ENCODE measurements at regions not wholly inside any gene's neighbourhood (a gene's known extent, or its start where the extent isn't known, plus 50 kb on each side); places are given as distances from the start of the nearest gene placed in this dataset.

- Histone ChIP-seq H3K36me3 (no peaks in the 10 kb centered on the region), H3K4me3 (ENCODE audit: low read depth in 1 of 2, low read length in 1 of 2) (no peak overlapping the region), H3K4me1 (ENCODE audit: control insufficient read depth in 1 of 2, insufficient read depth in 1 of 2, low read depth in 1 of 2, low read length in 1 of 2) (no peaks in the 10 kb centered on the region), H3K27ac (no peak overlapping the region), H3K27me3 (no peaks in the 10 kb centered on the region), H3K9me3 (no peaks in the 10 kb centered on the region)
- TF ChIP-seq, protein P1, sequence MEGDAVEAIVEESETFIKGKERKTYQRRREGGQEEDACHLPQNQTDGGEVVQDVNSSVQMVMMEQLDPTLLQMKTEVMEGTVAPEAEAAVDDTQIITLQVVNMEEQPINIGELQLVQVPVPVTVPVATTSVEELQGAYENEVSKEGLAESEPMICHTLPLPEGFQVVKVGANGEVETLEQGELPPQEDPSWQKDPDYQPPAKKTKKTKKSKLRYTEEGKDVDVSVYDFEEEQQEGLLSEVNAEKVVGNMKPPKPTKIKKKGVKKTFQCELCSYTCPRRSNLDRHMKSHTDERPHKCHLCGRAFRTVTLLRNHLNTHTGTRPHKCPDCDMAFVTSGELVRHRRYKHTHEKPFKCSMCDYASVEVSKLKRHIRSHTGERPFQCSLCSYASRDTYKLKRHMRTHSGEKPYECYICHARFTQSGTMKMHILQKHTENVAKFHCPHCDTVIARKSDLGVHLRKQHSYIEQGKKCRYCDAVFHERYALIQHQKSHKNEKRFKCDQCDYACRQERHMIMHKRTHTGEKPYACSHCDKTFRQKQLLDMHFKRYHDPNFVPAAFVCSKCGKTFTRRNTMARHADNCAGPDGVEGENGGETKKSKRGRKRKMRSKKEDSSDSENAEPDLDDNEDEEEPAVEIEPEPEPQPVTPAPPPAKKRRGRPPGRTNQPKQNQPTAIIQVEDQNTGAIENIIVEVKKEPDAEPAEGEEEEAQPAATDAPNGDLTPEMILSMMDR (IDR thresholded peaks at IDR 0.05): no peak
Measured at GRCh38 chr6:147820520-147820919, 312.0 kb downstream of the SAMD5 start.

DNA sequence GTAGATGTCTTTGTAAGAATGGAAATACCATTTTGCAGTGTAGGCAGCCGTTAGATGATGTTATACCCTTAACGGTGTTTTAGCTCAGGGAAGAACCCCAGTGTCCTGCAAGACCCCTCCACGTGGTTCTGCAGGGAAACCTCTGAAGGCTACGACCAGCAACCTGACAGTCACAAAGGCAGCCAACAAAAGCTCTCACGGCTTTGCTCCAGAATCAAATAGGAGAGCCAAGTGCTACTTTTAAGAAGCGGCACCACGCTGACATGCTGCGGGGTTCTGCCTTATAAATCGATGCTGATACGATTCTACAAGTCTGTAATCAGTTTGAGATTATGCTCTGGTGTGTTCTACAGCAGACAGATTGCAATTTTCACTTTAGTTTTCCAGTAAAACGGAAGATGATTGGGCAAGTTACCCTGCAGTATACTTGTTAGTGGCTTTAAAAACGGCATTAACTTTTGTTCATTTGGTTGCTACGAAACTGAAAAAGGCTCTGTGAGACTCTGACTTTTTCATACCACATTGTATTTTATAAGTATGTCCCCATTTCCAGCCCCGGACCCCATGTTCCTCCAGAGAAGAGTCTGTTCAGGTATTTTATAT lies 312.9 kb downstream of the SAMD5 start:
- Histone ChIP-seq H3K4me3 (ENCODE audit: low read depth in 1 of 2, low read length in 1 of 2) (no peak overlapping the region), H3K4me1 (ENCODE audit: control insufficient read depth in 1 of 2, insufficient read depth in 1 of 2, low read depth in 1 of 2, low read length in 1 of 2) (no peaks in the 10 kb centered on the region), H3K9me3 (no peaks in the 10 kb centered on the region), H3K27me3 (no peaks in the 10 kb centered on the region), H3K36me3 (no peaks in the 10 kb centered on the region), H3K27ac (no peak overlapping the region)
- TF ChIP-seq, protein P1 (IDR thresholded peaks at IDR 0.05): no peak

DNA sequence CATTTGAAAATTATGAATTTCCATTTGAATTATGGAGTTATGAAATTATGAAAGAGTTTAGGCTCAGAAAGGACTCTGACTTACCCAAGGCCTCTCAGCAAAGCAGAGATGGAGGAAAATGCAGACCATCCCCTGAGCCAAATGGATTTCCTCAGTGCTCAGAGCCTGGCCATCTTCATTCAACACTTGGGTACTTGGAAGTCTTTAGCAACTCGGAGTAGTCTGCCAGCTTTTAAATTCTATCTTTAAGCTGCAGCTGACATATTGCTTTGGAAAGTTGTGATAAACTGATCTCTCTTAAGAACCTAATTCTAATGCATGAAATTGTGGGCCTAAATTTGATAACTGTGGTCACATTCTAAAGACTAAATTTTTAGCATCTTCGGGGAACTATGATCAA lies 315.4 kb downstream of the SAMD5 start:
- TF ChIP-seq, protein P1 (IDR thresholded peaks at IDR 0.05): no peak
- Histone ChIP-seq H3K27ac (no peak overlapping the region), H3K9me3 (no peaks in the 10 kb centered on the region), H3K4me3 (ENCODE audit: low read depth in 1 of 2, low read length in 1 of 2) (no peak overlapping the region), H3K27me3 (no peaks in the 10 kb centered on the region), H3K4me1 (ENCODE audit: control insufficient read depth in 1 of 2, insufficient read depth in 1 of 2, low read depth in 1 of 2, low read length in 1 of 2) (no peaks in the 10 kb centered on the region), H3K36me3 (no peaks in the 10 kb centered on the region)

DNA sequence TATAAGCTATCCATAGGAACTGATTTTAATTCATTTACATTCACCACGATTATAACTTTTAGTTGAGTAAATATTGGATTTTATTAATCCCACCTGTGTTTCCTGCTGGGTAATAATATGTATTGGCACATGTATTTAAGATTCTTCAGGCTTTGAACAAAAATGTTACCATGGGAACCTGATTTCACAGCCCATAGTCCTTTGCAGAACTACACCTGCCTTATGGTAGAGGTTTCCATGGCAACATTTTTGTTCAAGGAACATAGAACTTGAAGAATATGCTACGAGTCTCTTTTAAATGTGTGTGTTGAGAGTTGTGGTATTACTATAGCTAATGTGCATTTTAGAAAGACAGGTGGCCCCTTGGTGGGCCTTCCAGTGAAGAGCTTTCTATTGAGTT lies 317.4 kb downstream of the SAMD5 start:
- Histone ChIP-seq H3K27ac (no peak overlapping the region), H3K9me3 (no peaks in the 10 kb centered on the region), H3K4me3 (ENCODE audit: low read depth in 1 of 2, low read length in 1 of 2) (no peak overlapping the region), H3K4me1 (ENCODE audit: control insufficient read depth in 1 of 2, insufficient read depth in 1 of 2, low read depth in 1 of 2, low read length in 1 of 2) (no peaks in the 10 kb centered on the region), H3K27me3 (no peaks in the 10 kb centered on the region), H3K36me3 (no peaks in the 10 kb centered on the region)
- TF ChIP-seq, protein P1 (IDR thresholded peaks at IDR 0.05): no peak

DNA sequence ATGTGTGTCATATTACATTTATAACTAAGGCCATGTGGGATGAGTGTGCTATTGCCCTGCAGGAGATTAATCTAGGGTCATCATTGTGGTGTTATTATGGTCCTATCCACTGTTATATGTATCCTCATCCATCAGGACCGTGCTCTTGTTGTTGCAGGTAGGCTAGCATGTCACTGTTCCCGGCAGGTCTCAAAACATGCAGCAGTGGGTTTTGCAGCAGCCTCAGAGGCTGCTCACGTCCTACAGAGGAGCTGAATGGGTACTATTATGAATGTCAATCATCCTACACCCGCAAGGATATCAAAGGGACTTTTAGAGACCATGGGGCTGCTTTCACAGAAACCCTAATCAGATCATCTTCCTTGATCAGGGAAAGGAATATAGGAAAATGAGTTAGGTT lies 318.2 kb downstream of the SAMD5 start:
- TF ChIP-seq, protein P1 (IDR thresholded peaks at IDR 0.05): no peak
- no peak overlapping the region for H3K4me3 ChIP-seq (ENCODE audit: low read depth in 1 of 2, low read length in 1 of 2)

GRCh38 chr6:147829418-147829817 lies 320.9 kb downstream of the SAMD5 start:
- TF ChIP-seq, protein P1 (IDR thresholded peaks at IDR 0.05): no peak
- H3K27ac ChIP-seq: no peak overlapping the region
- no peak overlapping the region for H3K4me3 ChIP-seq (ENCODE audit: low read depth in 1 of 2, low read length in 1 of 2)
- H3K27me3 ChIP-seq: no peaks in the 10 kb centered on the region
- H3K36me3 ChIP-seq: no peaks in the 10 kb centered on the region
- H3K4me1 ChIP-seq (ENCODE audit: control insufficient read depth in 1 of 2, insufficient read depth in 1 of 2, low read depth in 1 of 2, low read length in 1 of 2): no peaks in the 10 kb centered on the region
- no peaks in the 10 kb centered on the region for H3K9me3 ChIP-seq

More for the DNA sequence above, 318.2 kb downstream of the SAMD5 start:
- Histone ChIP-seq H3K27me3 (no peaks in the 10 kb centered on the region), H3K27ac (no peak overlapping the region), H3K9me3 (no peaks in the 10 kb centered on the region), H3K4me1 (ENCODE audit: control insufficient read depth in 1 of 2, insufficient read depth in 1 of 2, low read depth in 1 of 2, low read length in 1 of 2) (no peaks in the 10 kb centered on the region), H3K36me3 (no peaks in the 10 kb centered on the region)

Data from neutrophil (primary cell).